Hindlimb muscle (tissue), 1 donor: ENCODE measurements at regions not wholly inside any gene's neighbourhood (a gene's known extent, or its start where the extent isn't known, plus 50 kb on each side); places are given as distances from the start of the nearest gene placed in this dataset.

Experiments used
- DNase-seq: peaks from one replicate; pipeline ENCODE4 v3.0.0-alpha.2; 2013

DNA sequence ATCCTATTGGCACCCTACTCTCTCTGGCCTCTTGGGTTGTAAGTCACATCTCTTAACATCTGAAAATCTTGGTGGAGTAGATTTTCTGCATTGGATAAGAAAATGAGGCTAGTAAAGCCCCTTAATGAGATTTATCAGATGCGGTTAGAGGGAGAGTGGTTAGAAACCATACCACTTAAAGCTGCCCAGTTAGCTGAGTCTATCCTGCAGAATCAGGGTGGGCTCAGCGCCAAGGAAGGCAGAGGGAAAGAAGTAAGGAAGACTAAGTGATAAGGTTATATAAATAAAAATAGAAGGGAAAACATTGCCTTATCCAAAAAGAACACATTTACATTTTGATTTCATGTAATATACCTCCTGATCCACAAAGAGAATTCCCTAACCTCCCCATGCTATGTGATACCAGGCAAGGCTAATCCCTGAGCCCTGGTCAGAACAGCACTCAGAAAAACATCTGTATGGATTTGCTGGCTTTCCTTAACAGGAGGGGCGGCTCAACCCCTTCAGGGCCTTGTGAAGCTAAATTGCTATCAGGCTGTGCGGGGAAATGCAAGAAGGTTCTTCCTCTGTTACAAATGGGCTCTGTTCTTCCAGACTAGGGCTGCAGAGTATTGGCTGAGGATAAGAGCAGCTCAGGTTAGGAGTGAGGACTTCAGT, 101.7 kb downstream of the SNX19 start:
- no peak for DNase-seq

DNA sequence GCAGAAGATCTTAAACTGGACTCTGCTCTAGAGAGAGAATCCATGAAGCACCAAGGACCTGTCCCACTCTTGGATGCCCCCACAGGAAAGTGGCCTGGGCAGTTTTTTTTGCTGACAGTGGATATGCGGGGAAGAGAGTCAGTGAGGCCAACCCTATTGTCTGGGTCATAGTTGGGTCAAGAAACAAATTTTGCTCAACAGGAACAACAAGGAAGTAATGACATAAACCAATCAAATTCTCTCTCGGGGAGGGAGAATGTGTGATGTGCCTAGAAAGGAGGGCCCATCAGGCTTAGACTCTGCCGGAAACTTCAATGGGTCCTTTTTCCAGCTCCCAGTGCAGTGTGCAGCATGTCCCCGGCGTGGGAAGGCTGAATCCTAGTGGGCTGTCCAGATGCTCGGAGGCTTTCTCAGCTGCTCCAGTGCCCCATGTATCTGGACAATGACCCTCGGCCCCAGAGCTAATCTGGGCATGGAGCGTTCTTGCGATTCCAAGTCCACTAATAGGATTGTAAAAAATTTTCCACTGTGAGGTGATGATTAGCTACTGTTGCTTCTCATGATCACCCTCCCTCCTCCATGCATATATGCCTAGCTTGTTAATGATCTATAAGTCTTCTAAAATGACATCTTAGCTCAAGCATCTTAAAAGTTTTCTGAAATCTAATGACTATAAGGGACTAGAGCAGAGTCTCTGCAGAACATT, 101.0 kb downstream of the SNX19 start:
- no peak for DNase-seq

DNA sequence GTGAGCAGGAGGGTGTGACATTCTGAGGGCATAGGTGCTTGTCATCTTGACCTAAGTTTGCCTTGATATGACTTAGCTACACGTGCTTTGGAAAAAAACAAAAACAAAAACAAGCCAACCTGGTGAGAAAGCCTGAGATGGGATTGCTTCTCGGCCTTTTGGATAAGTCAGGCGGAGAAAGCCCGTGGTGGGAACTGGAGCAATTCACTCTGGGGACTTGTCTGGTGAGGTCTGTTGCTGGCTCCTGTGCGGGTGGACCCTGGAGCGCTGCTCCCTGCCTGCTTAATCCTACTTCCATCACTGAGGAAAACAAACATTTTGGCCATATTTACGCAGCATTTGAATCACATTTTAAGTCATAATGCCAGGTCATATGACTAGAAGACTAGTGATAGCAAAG, 100.3 kb downstream of the SNX19 start:
- DNase-seq = no peak

DNA sequence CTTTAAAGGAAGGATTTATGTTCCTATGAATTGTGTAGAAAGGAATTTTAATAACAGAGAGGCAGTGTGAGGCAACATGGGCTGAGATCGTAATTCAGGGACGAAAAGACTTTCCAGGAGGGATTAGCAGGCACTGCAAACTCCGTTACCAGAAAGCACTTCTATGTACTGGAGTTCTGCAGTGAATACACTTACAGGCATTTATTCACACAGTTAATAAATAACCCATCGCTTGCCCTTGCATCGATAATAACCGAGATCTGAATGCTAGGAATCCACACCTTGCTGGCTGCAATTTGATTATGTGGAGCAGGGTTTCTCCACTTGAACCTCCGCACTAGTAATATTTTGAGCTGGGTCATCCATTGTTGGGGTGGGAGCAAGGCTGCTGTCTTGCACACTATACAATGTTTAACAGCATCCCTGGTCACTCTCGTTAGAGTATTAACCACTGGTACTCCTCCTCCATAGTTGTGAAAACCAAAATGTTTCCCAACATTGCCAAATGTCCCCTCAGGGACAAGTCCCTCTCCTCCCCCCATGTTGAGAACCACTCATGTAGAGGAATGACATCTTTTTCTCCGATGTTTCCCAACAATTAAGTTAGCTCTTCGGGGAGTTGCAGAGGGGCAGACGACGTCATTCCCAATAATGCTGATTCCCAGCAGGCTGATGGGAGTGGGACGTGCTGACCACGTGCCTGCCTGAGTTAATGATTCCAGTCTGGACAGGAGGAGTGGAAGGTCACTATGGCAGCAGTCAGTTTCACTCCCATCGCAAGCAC, 99.5 kb downstream of the SNX19 start:
- DNase-seq = peak; percentile 36

DNA sequence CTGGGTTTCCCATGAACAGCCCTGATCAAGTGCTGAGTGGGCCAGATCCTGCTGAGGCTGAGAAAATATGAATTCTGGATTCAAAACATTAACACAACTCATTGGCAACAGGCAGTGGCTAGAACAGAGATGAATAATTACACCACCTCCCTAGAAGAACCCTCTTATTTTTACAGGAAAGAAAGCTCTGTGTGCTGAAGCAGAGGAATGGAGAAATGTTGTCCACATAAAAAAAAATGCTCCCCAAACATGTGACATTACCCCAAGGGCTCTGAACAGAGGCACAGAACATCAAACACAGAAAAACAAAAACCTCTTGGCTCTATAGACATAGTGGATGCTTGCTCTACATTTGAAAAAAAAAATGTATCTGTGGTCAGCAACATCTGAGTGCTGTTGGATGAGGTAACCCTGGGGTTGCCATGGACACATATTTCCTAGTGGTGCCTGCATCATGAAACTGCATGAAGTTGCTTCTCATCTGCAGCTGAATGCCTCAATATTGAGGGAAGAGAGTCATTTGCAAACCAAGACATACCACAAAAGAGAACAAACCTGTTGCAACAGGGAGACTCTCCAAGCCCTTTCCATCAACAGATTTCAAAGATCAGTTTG, 98.8 kb downstream of the SNX19 start:
- DNase-seq = peak; percentile 70

DNA sequence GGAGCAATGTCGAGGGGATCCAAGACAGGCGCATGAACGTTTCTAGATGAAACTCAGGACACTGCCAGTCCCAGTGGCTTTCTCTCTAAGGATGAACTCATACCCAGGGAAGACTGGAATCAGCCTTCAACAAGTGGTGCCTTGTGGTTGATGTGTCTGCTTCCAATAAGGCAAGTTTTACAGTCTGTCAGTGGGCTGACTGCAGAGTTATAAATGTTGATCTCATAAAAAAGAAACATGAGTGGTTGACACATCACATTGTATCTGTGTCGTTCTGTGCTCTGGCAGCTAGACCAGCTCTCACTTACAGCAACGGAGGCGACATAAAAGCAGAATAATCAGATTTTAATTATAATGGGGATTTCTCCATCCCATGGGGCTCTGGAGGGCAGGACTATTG, 96.7 kb downstream of the SNX19 start:
- no peak for DNase-seq
